SKM-1 treated with dmso at 0.1 percent for 144 hours (cell line): ENCODE measurements at regions not wholly inside any gene's neighbourhood (a gene's known extent, or its start where the extent isn't known, plus 50 kb on each side); places are given as distances from the start of the nearest gene placed in this dataset.

Experiments used
- DNase-seq: peaks from one replicate; lab custom pipeline; 2025; ENCODE audit not compliant: unreplicated experiment; lab: John Stamatoyannopoulos, UW

DNA sequence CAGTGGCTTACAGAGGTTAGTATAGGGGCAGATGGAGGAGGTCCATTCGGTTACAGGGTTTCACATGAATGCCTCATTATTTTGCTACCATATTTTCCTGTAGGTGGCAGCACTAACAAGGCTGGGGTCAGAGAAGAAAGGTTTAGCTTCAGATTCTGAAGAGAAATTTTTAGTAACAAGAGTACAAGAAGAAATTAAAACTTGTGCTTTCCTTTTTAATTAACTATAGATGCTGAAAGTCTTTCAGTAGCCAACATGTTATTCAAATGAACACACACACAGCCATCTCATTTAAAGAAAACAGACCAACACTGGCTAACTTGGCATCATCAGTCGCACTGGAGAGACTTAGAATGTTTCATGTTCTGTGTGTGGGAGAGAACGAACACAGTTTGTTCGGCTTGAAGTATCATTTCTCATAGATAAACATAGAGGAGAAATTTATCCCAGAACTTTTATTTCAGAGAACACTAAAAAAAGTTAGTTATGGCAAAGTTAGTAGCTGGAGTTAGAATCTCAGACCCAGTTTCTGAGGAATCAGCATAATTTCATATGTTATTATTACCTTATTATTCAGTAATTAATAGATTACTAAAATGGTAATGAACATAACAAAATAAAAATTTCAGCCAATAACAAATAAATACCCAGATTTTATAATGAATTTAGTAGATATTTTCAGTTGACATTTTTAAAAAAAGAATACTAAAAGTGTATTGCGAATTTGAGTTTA is 314.0 kb upstream of the RSPO3 start:
- DNase-seq, result peak; percentile 36

- DNase-seq, result no peak
Observed at GRCh38 chr6:126805861-126806260, 312.6 kb upstream of the RSPO3 start.

DNA sequence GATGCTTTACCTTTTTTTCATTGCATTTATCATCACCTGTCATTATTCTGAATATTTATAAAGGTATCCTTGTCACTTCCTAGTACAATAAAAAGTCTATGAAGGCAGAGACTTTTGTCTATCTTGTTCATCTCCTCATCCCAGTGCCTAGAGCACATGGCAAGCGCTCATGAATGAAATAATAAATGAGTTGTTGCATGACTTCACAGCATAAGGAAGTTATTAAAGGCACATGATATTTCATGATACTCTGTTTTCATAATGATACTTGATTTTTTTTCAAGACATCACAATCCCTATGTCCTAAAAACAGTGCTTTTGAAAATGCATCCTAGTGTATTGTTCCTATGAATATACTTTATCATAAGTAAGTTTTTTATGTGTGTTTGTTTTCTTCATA is 310.6 kb upstream of the RSPO3 start:
- no peak for DNase-seq

- no peak for DNase-seq
Observed at GRCh38 chr6:126811321-126811720, 307.1 kb upstream of the RSPO3 start.

DNA sequence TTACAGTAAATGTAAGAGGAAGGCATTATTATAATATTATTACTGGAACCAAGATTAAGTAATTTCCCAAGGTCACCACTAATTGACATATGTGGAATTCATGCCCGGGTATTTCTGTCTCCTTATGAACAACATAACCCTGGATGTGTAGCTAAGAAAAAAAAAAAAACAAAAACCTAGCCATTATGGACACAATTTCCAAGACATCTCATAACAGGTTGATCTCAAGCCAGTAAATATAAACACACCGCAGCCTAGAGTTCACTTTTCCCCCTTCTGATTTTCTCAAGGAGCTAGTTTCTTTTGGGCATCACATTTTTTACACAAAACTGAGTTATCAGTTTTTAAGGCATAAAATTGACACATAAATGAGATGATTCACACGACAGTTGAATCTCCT is 306.5 kb upstream of the RSPO3 start:
- no peak for DNase-seq

- DNase-seq, result no peak
Observed at GRCh38 chr6:126812651-126813050, 305.8 kb upstream of the RSPO3 start.

GRCh38 chr6:126820634-126821033 is 297.8 kb upstream of the RSPO3 start:
- DNase-seq, result no peak

- no peak for DNase-seq
Observed at GRCh38 chr6:126821706-126822105, 296.8 kb upstream of the RSPO3 start.

DNA sequence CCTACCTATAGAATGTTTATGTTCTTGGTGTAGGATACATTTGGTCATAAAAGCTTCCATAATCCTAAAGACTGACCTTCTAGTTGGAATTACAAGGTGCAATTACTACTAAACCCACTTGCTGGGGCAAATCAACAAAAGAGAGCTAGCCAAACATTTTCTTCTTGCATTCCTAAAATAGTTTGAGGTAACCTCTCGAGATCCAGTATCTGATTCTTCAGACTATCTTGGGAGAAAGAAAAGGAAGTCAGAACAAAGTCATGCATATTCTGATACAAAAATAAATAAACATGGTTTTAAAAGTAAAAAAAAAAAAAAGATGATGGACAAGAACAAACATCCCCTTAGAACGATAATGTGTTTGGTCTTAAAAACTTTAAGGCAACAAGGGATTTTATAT is 294.2 kb upstream of the RSPO3 start:
- no peak for DNase-seq

DNA sequence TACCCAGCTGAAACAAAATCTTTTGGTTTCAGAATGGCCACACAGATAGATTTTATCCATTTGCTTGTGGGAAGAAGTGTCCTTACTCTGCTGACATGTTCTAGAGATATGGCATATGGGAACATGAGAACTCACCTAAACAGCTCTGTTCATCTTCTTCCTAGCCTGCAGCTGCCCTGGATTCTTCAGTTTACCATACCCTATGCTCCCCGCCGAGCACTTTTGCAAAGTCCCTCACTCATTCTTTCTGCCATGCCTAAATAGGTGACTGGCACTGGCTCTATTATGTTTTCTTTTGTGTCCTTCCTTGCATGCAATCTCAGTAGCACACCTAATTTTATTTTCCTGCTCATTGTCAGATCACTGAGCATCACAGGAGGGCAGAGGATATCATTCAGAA is 293.7 kb upstream of the RSPO3 start:
- DNase-seq, result no peak

DNA sequence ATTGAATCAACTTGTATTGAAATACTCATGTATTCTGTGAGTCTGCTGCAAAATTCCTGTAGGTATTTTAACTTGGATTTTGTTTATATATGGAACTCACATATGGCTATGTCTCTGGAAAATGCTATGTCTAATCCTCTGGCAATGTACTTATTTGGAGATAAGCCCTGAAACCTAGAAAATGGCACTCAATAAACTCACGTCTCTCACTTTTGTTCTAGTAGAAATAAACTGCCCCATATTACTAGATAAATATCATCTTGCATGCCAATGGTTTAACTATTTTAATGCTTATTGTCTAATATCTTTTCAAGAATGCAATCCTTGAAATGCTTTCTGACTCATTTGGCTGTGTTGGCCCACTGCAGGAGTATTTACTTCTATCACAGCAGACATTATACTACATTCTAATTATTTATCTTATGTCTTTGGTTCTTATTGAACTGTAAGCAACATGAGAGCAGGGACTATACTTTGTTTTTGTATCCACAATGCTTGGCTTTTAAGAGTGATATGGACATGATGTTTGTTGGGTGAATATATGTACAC is 292.2 kb upstream of the RSPO3 start:
- no peak for DNase-seq

GRCh38 chr6:126831461-126831860 is 287.0 kb upstream of the RSPO3 start:
- DNase-seq, result no peak

DNA sequence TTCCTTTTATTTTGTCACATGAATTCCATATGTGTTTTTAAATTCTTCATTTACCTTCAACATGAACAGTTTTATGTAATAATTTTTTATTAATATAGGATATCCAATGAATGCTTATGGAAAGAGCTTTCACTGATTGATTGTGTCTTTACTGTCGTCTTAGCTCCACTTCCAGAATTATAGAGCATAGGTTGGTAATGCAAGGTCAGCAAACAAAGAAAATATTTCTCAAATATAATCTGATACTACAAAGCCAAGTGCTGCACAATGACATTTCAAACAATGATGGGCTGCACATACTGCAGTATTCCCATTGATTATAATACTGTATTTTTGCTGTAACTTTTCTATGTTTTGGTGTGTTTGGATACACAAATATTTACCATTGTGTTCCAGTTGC is 275.7 kb upstream of the RSPO3 start:
- no peak for DNase-seq

DNA sequence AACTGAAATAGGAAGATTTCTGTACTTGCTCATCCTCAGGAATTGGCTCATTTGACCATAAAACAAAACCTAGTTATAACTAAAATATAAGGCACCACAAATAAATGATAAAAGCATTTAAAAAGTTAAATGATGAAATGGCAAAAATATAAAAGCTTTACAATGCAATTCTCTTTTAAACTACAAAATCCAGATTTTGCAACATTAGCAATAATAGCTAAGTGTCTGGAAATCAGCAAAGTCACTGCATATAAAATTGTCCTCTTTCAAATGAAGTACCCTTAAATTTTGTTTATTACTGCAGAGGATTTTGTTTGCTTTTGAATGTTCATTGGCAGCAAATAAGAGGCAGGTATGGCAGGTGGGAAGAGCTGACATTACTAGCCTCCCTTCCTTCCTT is 270.4 kb upstream of the RSPO3 start:
- no peak for DNase-seq

DNA sequence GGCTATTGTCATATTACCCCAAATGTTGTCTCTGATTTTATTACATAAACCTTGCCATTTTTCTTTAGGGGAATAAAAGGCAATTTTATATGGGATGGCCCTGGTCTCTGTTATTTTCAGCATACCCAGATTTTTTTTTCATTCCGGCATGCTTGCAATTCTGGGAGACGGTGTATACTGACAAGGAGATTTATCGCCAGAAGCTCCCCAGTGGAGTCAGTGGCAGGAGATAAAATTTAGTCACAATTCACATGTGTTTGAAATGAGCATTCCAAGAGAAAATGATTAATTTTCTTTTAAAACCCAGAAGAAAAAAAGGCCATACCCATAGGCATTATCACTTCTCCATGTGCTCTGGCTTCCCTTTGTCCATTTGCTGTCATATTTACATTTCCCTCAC is 250.8 kb upstream of the RSPO3 start:
- no peak for DNase-seq

DNA sequence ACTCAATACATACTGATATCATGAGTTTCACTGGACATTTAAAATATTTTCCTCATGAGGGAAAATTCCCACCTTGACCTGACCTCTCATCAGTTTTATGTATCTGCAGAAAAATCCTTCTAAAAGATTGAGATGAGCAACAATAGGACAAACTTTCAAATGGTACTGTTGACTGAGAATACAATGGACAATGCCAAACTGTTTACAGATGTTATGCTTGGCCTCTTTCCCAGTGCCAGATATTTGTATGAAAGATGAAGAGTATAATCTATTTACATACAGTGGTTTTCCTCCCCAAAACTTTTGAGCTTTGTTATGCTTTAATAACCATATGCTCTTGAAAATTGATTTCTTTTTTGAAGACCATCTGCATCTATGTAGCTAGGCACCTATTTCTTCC is 245.1 kb upstream of the RSPO3 start:
- DNase-seq, result no peak

DNA sequence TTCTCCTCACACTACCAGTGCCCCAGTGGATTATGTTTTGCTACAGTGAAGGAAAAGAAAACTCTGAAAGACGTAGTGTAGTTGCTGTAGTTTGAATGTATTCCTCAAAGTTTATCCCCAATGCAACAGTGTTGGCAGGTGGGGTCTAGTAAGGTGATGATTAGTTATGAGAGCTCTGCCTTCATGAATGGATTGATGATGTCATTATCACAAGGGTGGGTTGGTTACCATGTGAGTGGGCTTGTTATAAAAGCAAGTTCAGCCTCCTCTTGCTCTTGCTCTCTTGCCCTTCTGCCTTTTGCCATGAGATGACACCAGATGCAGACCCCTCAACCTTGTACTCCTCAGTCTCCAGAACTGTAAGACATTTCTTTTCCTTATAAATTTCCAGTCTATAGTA is 244.7 kb upstream of the RSPO3 start:
- DNase-seq, result no peak

- no peak for DNase-seq
Observed at GRCh38 chr6:126876446-126876845, 242.0 kb upstream of the RSPO3 start.

- DNase-seq, result peak; percentile 47
Observed at GRCh38 chr6:126880964-126881363, 237.5 kb upstream of the RSPO3 start.

DNA sequence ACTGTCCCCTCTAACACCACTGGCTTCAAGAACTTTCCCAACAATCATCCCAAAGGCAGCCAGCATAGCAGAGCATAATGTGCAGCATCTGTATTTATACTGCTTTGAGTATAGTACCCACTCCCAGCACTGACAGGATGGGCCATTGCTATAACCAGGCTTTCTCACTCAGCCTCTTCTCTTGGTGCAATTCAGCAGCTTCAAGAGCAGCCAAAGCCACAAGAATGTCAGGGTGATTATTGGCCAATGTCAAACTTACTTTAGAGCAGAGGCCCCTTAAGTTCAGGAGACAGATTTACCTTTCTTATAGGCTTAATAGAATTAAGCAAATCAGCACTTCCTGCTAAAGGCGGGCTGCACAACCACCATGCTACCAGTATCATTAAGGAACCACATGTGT is 232.4 kb upstream of the RSPO3 start:
- DNase-seq, result no peak

- DNase-seq, result no peak
Observed at GRCh38 chr6:126888727-126889725, 229.4 kb upstream of the RSPO3 start.

DNA sequence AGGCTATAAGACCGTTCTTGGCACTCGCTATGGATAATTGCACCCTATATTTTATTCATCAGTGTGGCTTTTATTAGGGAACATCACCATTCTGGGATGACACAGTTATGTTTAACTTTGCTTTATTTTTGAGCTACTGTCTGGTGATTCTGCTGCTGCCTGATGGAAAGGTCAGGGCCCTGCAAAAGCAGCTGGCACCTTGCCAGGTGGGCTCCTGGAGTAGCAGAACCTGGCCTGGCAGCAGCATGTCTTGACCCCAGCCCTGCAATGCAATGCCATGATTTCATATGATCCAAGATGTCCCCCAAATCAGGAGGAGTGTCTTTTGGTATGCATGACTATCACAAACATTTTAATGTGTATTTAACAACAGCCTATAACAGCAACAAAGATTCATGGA is 228.4 kb upstream of the RSPO3 start:
- no peak for DNase-seq
